HG03060 (cell line): ENCODE measurements at regions not wholly inside any gene's neighbourhood (a gene's known extent, or its start where the extent isn't known, plus 50 kb on each side); places are given as distances from the start of the nearest gene placed in this dataset.
"Not testable (repeated sequence)": the region's sequence is repeated elsewhere in the genome, so short reads cannot be mapped to it uniquely, and the experiment has no call there.

Source experiments
- ATAC-seq: cut with Tn5 transposase; IDR thresholded peaks from one replicate; pipeline ENCODE4 v1.9.1; 2021; ENCODE audit warnings: low read depth, moderate number of reproducible peaks; ENCODE audit not compliant: unreplicated experiment

GRCh38 chr13:109265438-109265742 is 521.0 kb downstream of the IRS2 start:
- ATAC-seq = not testable (repeated sequence)

- ATAC-seq = not testable (repeated sequence)
These were observed 521.6 kb downstream of the IRS2 start for GRCh38 chr13:109264603-109265437.

DNA sequence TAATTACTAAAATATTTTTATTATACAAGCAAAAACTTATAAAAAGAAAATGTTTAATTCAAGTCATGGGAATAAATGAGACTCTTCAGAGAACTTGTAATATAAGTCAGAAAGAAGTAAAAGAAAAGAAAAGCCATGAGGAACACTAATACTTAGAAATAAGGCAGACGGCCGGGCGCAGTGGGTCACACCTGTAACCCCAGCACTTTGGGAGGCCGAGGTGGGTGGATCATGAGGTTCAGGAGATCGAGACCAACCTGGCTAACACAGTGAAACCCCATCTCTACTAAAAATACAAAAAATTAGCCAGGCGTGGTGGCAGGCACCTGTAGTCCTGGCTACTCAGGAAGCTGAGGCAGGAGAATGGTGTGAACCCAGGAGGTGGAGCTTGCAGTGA is 528.6 kb downstream of the IRS2 start:
- not testable (repeated sequence) for ATAC-seq
